Astrocyte of the spinal cord (primary cell): ENCODE measurements at regions not wholly inside any gene's neighbourhood (a gene's known extent, or its start where the extent isn't known, plus 50 kb on each side); places are given as distances from the start of the nearest gene placed in this dataset.

Source experiments
- DNase-seq: peaks from one replicate; pipeline ENCODE4 v3.0.0; 2011; ENCODE audit warnings: low read depth, low spot score
- H3K4me3 ChIP-seq: 2 replicates; pipeline ENCODE4 v1.5.1; 2011; ENCODE audit warnings: low read depth, mild to moderate bottlenecking, low read length, moderate library complexity
- in situ Hi-C: cut with HindIII; loops from 2 replicates; pipeline ENCODE4 v1.10.0; 2017; ENCODE audit warnings: low sequenced_read_pairs
- TF ChIP-seq, protein P1 (sequence below): IDR thresholded peaks from 2 replicates; pipeline ENCODE4 v1.5.1; 2012; ENCODE audit warnings: low read depth, mild to moderate bottlenecking, low read length, inconsistent platforms

DNA sequence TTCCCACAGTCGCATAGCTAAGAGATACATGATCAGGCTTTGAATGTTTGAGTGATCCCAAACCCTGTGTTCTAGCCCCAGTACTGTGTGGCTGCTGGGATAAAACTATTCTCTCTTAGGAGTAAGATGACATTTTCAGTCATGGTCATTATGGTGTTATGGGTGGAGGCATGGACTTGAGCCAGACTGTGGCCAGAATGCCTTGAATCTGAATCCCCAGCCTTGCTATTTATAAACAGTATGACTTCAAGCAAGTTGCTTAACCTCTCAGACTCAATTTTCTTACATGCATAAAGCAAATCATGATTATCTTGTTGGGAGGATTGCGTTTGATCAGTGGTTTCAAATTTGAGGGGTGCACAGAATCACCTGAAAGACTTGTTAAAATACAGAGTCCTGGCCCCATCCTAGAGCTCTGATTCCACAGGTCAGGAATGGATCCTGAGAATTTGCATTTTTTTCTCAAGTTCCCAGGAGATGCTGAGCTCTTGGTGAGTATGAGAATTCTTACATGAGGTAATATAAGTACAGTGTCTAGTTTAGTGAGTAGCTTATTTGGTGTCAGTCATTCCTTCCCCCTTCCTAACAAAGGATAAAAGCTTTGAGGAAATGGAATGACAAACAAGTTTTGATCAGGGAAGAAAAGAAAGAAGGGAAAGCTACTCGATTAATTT lies 571.7 kb downstream of the METTL15 start:
- TF ChIP-seq, protein P1, sequence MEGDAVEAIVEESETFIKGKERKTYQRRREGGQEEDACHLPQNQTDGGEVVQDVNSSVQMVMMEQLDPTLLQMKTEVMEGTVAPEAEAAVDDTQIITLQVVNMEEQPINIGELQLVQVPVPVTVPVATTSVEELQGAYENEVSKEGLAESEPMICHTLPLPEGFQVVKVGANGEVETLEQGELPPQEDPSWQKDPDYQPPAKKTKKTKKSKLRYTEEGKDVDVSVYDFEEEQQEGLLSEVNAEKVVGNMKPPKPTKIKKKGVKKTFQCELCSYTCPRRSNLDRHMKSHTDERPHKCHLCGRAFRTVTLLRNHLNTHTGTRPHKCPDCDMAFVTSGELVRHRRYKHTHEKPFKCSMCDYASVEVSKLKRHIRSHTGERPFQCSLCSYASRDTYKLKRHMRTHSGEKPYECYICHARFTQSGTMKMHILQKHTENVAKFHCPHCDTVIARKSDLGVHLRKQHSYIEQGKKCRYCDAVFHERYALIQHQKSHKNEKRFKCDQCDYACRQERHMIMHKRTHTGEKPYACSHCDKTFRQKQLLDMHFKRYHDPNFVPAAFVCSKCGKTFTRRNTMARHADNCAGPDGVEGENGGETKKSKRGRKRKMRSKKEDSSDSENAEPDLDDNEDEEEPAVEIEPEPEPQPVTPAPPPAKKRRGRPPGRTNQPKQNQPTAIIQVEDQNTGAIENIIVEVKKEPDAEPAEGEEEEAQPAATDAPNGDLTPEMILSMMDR, result no peak
- in situ Hi-C loops, result no loop called here
- no peak overlapping the region for H3K4me3 ChIP-seq
- DNase-seq, result peak; percentile 80

DNA sequence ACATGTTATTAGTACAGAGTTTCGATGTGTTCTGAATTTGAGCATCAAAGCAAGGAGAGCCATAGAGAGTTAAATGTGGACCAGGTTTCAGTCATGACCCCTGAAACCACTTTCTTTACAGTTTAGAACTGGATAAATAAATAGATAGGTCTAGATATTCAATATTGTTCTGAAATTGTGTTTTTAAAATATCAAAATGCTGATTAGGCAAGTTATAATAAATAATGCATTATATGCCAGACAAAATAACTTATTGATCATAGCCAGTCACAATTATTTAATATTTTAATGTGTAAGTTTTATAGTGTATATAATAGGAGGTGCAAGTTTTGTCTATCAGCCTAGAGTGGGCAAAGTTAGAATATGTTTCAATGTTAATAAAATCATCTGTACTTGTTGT lies 569.5 kb downstream of the METTL15 start:
- no peak overlapping the region for H3K4me3 ChIP-seq
- DNase-seq, result no peak
- TF ChIP-seq, protein P1, result no peak
- in situ Hi-C loops, result no loop called here

GRCh38 chr11:28675183-28675582 lies 567.0 kb downstream of the METTL15 start:
- in situ Hi-C loops, result no loop called here
- TF ChIP-seq, protein P1, result no peak
- no peak for DNase-seq
- H3K4me3 ChIP-seq, result no peak overlapping the region

- in situ Hi-C loops, result no loop called here
- H3K4me3 ChIP-seq, result no peak overlapping the region
Observed at GRCh38 chr11:28674433-28675103, 566.4 kb downstream of the METTL15 start.

GRCh38 chr11:28673691-28674432 lies 565.7 kb downstream of the METTL15 start:
- in situ Hi-C loops, result no loop called here
- H3K4me3 ChIP-seq, result no peak overlapping the region
- TF ChIP-seq, protein P1, result no peak
- no peak for DNase-seq

More at GRCh38 chr11:28674433-28675103, 566.4 kb downstream of the METTL15 start:
- TF ChIP-seq, protein P1, result peak; percentile 48
- peak; percentile 26 for DNase-seq

GRCh38 chr11:28671274-28671673 lies 563.1 kb downstream of the METTL15 start:
- in situ Hi-C loops, result no loop called here
- H3K4me3 ChIP-seq, result no peak overlapping the region
- TF ChIP-seq, protein P1, result no peak
- no peak for DNase-seq
